OCI-LY3 (cell line): ENCODE measurements at regions not wholly inside any gene's neighbourhood (a gene's known extent, or its start where the extent isn't known, plus 50 kb on each side); places are given as distances from the start of the nearest gene placed in this dataset.

Experiments used
- H2AFZ ChIP-seq: fragments of 200-600, 300-600 bp; shearing (Covaris generic); 2 replicates; pipeline ENCODE4 v1.6.0; 2014; ENCODE audit warnings: antibody characterized with exemption, low read depth, low read length
- H3K27ac ChIP-seq: fragments of 200-600, 300-600 bp; sonication (generic); 2 replicates; pipeline ENCODE4 v1.5.1; 2014; ENCODE audit warnings: mild to moderate bottlenecking, low read length, moderate library complexity, mixed read lengths
- H3K27me3 ChIP-seq: fragments of 200-600, 300-600 bp; sonication (generic); 2 replicates; pipeline ENCODE4 v1.6.1; 2014; ENCODE audit warnings: low read depth, low read length, mixed read lengths
- H3K36me3 ChIP-seq: fragments of 200-600, 300-600 bp; sonication (generic); replicated peaks from 2 replicates; pipeline ENCODE3; 2014; ENCODE audit warnings: low read depth, low read length, mixed read lengths
- H3K4me1 ChIP-seq: fragments of 300-600, 200-600 bp; sonication (generic); 2 replicates; pipeline ENCODE4 v1.6.1; 2014; ENCODE audit warnings: low read length, mixed read lengths
- H3K4me2 ChIP-seq: fragments of 200-600, 300-600 bp; sonication (generic); 2 replicates; pipeline ENCODE4 v1.6.1; 2014; ENCODE audit warnings: low read length, mixed read lengths
- H3K4me3 ChIP-seq: fragments of 300-600, 200-600 bp; sonication (generic); 2 replicates; pipeline ENCODE4 v1.5.1; 2014; ENCODE audit warnings: antibody characterized with exemption, mild to moderate bottlenecking, low read length, moderate library complexity
- H3K79me2 ChIP-seq: fragments of 300-600, 200-600 bp; shearing (Covaris generic); 2 replicates; pipeline ENCODE4 v1.6.1; 2014; ENCODE audit warnings: mild to moderate bottlenecking, low read length, mixed read lengths
- H3K9ac ChIP-seq: fragments of 300-600, 200-600 bp; shearing (Covaris generic); 2 replicates; pipeline ENCODE4 v1.6.0; 2014; ENCODE audit warnings: mild to moderate bottlenecking, low read length, moderate library complexity
- H3K9me3 ChIP-seq: fragments of 200-600, 300-600 bp; shearing (Covaris generic); 2 replicates; pipeline ENCODE4 v1.6.1; 2014; ENCODE audit warnings: low read length, mixed read lengths; ENCODE audit not compliant: insufficient read depth
- H4K20me1 ChIP-seq: fragments of 200-600, 300-600 bp; sonication (generic); 2 replicates; pipeline ENCODE4 v1.6.1; 2016; ENCODE audit warnings: low read length, mixed read lengths; ENCODE audit not compliant: insufficient read depth
- CTCF ChIP-seq: fragments of 200-600, 300-600 bp; sonication (generic); IDR thresholded peaks from 2 replicates; pipeline ENCODE4 v1.5.1; 2014; ENCODE audit warnings: antibody characterized with exemption, low read length, low read depth
- EZH2phosphoT487 ChIP-seq: fragments of 200-600 bp; shearing (Covaris generic); IDR thresholded peaks from 2 replicates; pipeline ENCODE4 v1.6.1; 2018; ENCODE audit warnings: antibody characterized with exemption, mixed run types, low read depth

- no peaks in the 10 kb centered on the region for H3K79me2 ChIP-seq
- H2AFZ ChIP-seq = no peak overlapping the region
- H3K36me3 ChIP-seq = no peaks in the 10 kb centered on the region
- no peak overlapping the region for H3K4me2 ChIP-seq
- TF ChIP-seq CTCF (no peak), EZH2phosphoT487 (no peak)
- peaks cover 24% of the 10 kb centered on the region for H3K4me1 ChIP-seq
- no peak overlapping the region for H3K27ac ChIP-seq
- H3K9ac ChIP-seq = no peak overlapping the region
- no peaks in the 10 kb centered on the region for H4K20me1 ChIP-seq
- H3K9me3 ChIP-seq = no peaks in the 10 kb centered on the region
- no peak overlapping the region for H3K4me3 ChIP-seq
- H3K27me3 ChIP-seq = no peaks in the 10 kb centered on the region
These were observed 73.1 kb upstream of the TAF1L start for GRCh38 chr9:32708480-32709150.

DNA sequence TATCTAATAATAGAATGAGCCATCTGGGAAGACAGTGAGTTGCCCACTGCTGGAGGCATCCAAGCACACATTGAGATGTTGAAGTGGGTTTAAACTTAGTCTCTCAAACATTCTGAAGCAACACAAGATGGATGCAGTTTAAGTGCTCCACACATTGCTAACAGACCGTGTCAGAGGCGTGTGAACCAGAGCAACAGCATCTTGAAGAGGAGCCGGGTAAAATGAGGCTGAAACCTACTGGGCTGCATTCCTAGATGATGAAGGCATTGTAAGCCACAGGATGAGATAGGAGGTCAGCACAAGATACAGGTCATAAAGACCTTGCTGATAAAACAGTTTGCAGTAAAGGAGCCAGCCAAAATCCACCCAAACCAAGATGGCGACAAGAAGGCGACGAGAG is 73.5 kb upstream of the TMEM215 start:
- peaks cover 12% of the 10 kb centered on the region for H3K4me1 ChIP-seq
- H3K36me3 ChIP-seq = no peaks in the 10 kb centered on the region
- TF ChIP-seq CTCF = no peak
- TF ChIP-seq EZH2phosphoT487 = no peak
- H3K79me2 ChIP-seq = no peaks in the 10 kb centered on the region
- no peaks in the 10 kb centered on the region for H3K27me3 ChIP-seq
- H3K4me2 ChIP-seq = no peak overlapping the region
- no peaks in the 10 kb centered on the region for H3K9me3 ChIP-seq
- H3K9ac ChIP-seq = no peak overlapping the region
- no peaks in the 10 kb centered on the region for H4K20me1 ChIP-seq
- H3K27ac ChIP-seq = no peak overlapping the region
- H3K4me3 ChIP-seq = no peak overlapping the region
- H2AFZ ChIP-seq = no peak overlapping the region

DNA sequence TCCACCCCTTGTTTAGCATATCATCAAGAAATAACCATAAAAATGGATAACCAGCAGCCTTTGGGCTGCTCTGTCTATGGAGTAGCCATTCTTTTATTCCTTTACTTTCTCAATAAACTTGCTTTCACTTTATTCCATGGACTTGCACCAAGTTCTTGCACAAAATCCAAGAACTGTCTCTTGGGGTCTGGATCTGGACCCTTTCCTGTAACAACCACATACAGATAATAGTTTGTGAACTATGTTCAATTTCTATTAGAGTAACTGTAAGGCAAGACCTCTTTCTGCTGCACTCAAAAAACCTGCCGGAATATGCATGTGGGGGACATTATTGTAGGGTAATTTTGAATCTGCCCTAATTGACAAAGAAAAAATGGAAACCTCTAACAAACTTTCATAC is 66.9 kb upstream of the TMEM215 start:
- no peaks in the 10 kb centered on the region for H4K20me1 ChIP-seq
- 0 out of 2 replicates have a peak, but pooled peaks cover 17% of the 10 kb centered on the region for H3K27me3 ChIP-seq
- H2AFZ ChIP-seq = no peak overlapping the region
- TF ChIP-seq EZH2phosphoT487 (no peak), CTCF (no peak)
- no peak overlapping the region for H3K27ac ChIP-seq
- no peaks in the 10 kb centered on the region for H3K4me1 ChIP-seq
- H3K4me2 ChIP-seq = no peak overlapping the region
- no peaks in the 10 kb centered on the region for H3K9me3 ChIP-seq
- H3K4me3 ChIP-seq = no peak overlapping the region
- H3K36me3 ChIP-seq = no peaks in the 10 kb centered on the region
- no peaks in the 10 kb centered on the region for H3K79me2 ChIP-seq
- no peak overlapping the region for H3K9ac ChIP-seq

DNA sequence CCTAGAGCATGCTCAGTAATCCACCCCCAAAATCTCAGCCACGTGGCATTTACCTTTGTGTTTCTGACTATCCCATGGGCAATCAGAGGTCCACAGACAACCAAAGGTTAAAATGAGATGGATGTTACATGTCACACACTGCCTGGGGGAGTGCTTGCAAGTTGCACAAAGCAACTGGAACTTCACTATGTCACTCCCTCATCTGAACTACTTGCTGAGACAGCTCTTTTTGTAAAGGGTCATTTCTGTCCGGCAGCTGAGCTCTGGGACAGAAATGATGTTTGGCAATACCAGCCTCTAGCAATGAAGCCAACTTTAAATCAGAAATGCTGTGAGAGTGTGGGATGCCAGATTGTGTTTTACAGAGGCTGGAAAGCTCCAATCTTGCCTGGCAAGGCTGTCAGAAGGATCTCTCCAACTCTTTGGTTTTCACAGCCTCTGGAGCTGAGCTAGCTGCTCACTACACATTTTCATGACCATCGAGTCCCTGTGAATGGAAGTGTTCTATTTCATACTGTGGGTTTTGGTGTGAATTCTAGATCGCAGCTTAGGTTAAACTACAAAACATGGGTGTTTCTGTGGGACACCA is 66.3 kb upstream of the TMEM215 start:
- no peak overlapping the region for H3K27ac ChIP-seq
- no peak overlapping the region for H3K9ac ChIP-seq
- H3K4me2 ChIP-seq = no peak overlapping the region
- no peaks in the 10 kb centered on the region for H4K20me1 ChIP-seq
- no peaks in the 10 kb centered on the region for H3K4me1 ChIP-seq
- no peaks in the 10 kb centered on the region for H3K9me3 ChIP-seq
- H3K79me2 ChIP-seq = no peaks in the 10 kb centered on the region
- H3K4me3 ChIP-seq = no peak overlapping the region
- 0 out of 2 replicates have a peak, but pooled peaks cover 17% of the 10 kb centered on the region for H3K27me3 ChIP-seq
- no peak overlapping the region for H2AFZ ChIP-seq
- H3K36me3 ChIP-seq = no peaks in the 10 kb centered on the region
- no peak for TF ChIP-seq CTCF
